NCI-H446 (cell line): ENCODE measurements at regions not wholly inside any gene's neighbourhood (a gene's known extent, or its start where the extent isn't known, plus 50 kb on each side); places are given as distances from the start of the nearest gene placed in this dataset.
"Not testable (repeated sequence)": the region's sequence is repeated elsewhere in the genome, so short reads cannot be mapped to it uniquely, and the experiment has no call there.

Source experiments
- DNase-seq, 2 experiments: peaks; one replicate each; lab custom pipeline; 2025; lab: John Stamatoyannopoulos, UW

GRCh38 chr12:46945591-46945990 is 119.8 kb upstream of the SLC38A4 start:
- DNase-seq, result no peak

GRCh38 chr12:46946137-46946536 is 120.3 kb upstream of the SLC38A4 start:
- no peak for DNase-seq

- DNase-seq, result no peak
Measured at GRCh38 chr12:46948936-46949545, 123.2 kb upstream of the SLC38A4 start.

- DNase-seq, result no peak
Measured at GRCh38 chr12:46950094-46950493, 124.3 kb upstream of the SLC38A4 start.

- DNase-seq, result no peak
Measured at GRCh38 chr12:46952880-46953483, 126.4 kb upstream of the PCED1B start.

- no peak for DNase-seq
Measured at GRCh38 chr12:46956451-46957035, 122.9 kb upstream of the PCED1B start.

GRCh38 chr12:46958053-46958452 is 121.4 kb upstream of the PCED1B start:
- DNase-seq, result no peak

- DNase-seq, result no peak
Measured at GRCh38 chr12:46958599-46959290, 120.7 kb upstream of the PCED1B start.

GRCh38 chr12:46959502-46959901 is 119.9 kb upstream of the PCED1B start:
- DNase-seq, result no peak

GRCh38 chr12:46960681-46961080 is 118.7 kb upstream of the PCED1B start:
- no peak for DNase-seq

GRCh38 chr12:46963191-46963590 is 116.2 kb upstream of the PCED1B start:
- no peak for DNase-seq

- DNase-seq, result no peak
Measured at GRCh38 chr12:46963977-46964971, 115.1 kb upstream of the PCED1B start.

GRCh38 chr12:46965137-46965536 is 114.3 kb upstream of the PCED1B start:
- DNase-seq, result no peak

- no peak for DNase-seq
Measured at GRCh38 chr12:46965880-46966279, 113.5 kb upstream of the PCED1B start.

GRCh38 chr12:46970636-46971035 is 108.8 kb upstream of the PCED1B start:
- no peak for DNase-seq

- not testable (repeated sequence) for DNase-seq
Measured at GRCh38 chr12:46973937-46974336, 105.5 kb upstream of the PCED1B start.

GRCh38 chr12:46977871-46978375 is 101.5 kb upstream of the PCED1B start:
- no peak for DNase-seq

GRCh38 chr12:46981622-46982021 is 97.8 kb upstream of the PCED1B start:
- no peak for DNase-seq

GRCh38 chr12:46982629-46983392 is 96.6 kb upstream of the PCED1B start:
- DNase-seq, result no peak

GRCh38 chr12:46983393-46983793 is 96.0 kb upstream of the PCED1B start:
- no peak for DNase-seq
